HT-29 (cell line): ENCODE measurements at regions not wholly inside any gene's neighbourhood (a gene's known extent, or its start where the extent isn't known, plus 50 kb on each side); places are given as distances from the start of the nearest gene placed in this dataset.
"Not testable (repeated sequence)": the region's sequence is repeated elsewhere in the genome, so short reads cannot be mapped to it uniquely, and the experiment has no call there.

Experiments
- DNase-seq: peaks from one replicate; pipeline ENCODE4 v3.0.0-alpha.2; 2015; ENCODE audit warnings: low spot score

GRCh38 chrX:35392232-35392631 lies 405.9 kb upstream of the MAGEB16 start:
- DNase-seq, result no peak

- DNase-seq, result no peak
Measured at GRCh38 chrX:35406386-35406785, 391.8 kb upstream of the MAGEB16 start.

- DNase-seq, result no peak
Measured at GRCh38 chrX:35416782-35417181, 381.4 kb upstream of the MAGEB16 start.

GRCh38 chrX:35432056-35432455 lies 366.1 kb upstream of the MAGEB16 start:
- DNase-seq, result peak; percentile 37

- DNase-seq, result no peak
Measured at GRCh38 chrX:35439034-35439660, 359.0 kb upstream of the MAGEB16 start.

GRCh38 chrX:35439692-35440091 lies 358.4 kb upstream of the MAGEB16 start:
- peak; percentile 63 for DNase-seq

GRCh38 chrX:35442421-35442820 lies 355.7 kb upstream of the MAGEB16 start:
- no peak for DNase-seq

GRCh38 chrX:35443091-35443582 lies 355.0 kb upstream of the MAGEB16 start:
- peak; percentile 48 for DNase-seq

- no peak for DNase-seq
Measured at GRCh38 chrX:35444671-35445355, 353.3 kb upstream of the MAGEB16 start.

- no peak for DNase-seq
Measured at GRCh38 chrX:35445912-35446311, 352.2 kb upstream of the MAGEB16 start.

GRCh38 chrX:35456891-35457290 lies 341.3 kb upstream of the MAGEB16 start:
- no peak for DNase-seq

GRCh38 chrX:35458142-35458541 lies 340.0 kb upstream of the MAGEB16 start:
- DNase-seq, result peak; percentile 34

GRCh38 chrX:35461164-35461563 lies 337.0 kb upstream of the MAGEB16 start:
- DNase-seq, result no peak

GRCh38 chrX:35496671-35497070 lies 301.5 kb upstream of the MAGEB16 start:
- not testable (repeated sequence) for DNase-seq

- peak; percentile 8 for DNase-seq
Measured at GRCh38 chrX:35497453-35497852, 300.7 kb upstream of the MAGEB16 start.

- DNase-seq, result no peak
Measured at GRCh38 chrX:35499071-35499862, 298.9 kb upstream of the MAGEB16 start.

GRCh38 chrX:35507701-35508100 lies 290.4 kb upstream of the MAGEB16 start:
- no peak for DNase-seq

GRCh38 chrX:35548003-35548402 lies 250.1 kb upstream of the MAGEB16 start:
- not testable (repeated sequence) for DNase-seq

- DNase-seq, result no peak
Measured at GRCh38 chrX:35557916-35558315, 240.2 kb upstream of the MAGEB16 start.

GRCh38 chrX:35561985-35562384 lies 236.2 kb upstream of the MAGEB16 start:
- DNase-seq, result no peak

GRCh38 chrX:35562395-35562794 lies 235.7 kb upstream of the MAGEB16 start:
- DNase-seq, result no peak

GRCh38 chrX:35590210-35590609 lies 207.9 kb upstream of the MAGEB16 start:
- no peak for DNase-seq
